Trophoblast cell (in vitro differentiated cells and primary cell): ENCODE measurements at regions not wholly inside any gene's neighbourhood (a gene's known extent, or its start where the extent isn't known, plus 50 kb on each side); places are given as distances from the start of the nearest gene placed in this dataset.

Experiments
- DNase-seq, 2 donors: peaks; one replicate each; pipeline ENCODE4 v3.0.0-alpha.2; 2016
- H2AFZ ChIP-seq: 2 replicates; pipeline ENCODE4 v1.6.1; 2013; ENCODE audit warnings: low read length, moderate library complexity, mild to moderate bottlenecking; ENCODE audit not compliant: insufficient read depth, poor library complexity
- H2AK5ac ChIP-seq: 2 replicates; pipeline ENCODE4 v1.6.1; 2013; ENCODE audit warnings: mild to moderate bottlenecking, low read length
- H2BK120ac ChIP-seq: 2 replicates; pipeline ENCODE4 v1.6.1; 2013; ENCODE audit warnings: low read length, mild to moderate bottlenecking, moderate library complexity; ENCODE audit not compliant: insufficient read depth, poor library complexity
- H2BK12ac ChIP-seq: 2 replicates; pipeline ENCODE4 v1.6.1; 2013; ENCODE audit warnings: mild to moderate bottlenecking, low read length, moderate library complexity
- H2BK5ac ChIP-seq: 2 replicates; pipeline ENCODE4 v1.6.1; 2013; ENCODE audit warnings: low read length, low read depth, moderate library complexity, mild to moderate bottlenecking; ENCODE audit not compliant: poor library complexity
- H3K14ac ChIP-seq: 2 replicates; pipeline ENCODE4 v1.6.1; 2013; ENCODE audit warnings: mild to moderate bottlenecking, low read length
- H3K18ac ChIP-seq: 2 replicates; pipeline ENCODE4 v1.6.1; 2013; ENCODE audit warnings: mild to moderate bottlenecking, low read length
- H3K23ac ChIP-seq: 2 replicates; pipeline ENCODE4 v1.6.1; 2013; ENCODE audit warnings: low read length
- H3K27ac ChIP-seq: 2 replicates; pipeline ENCODE4 v1.5.1; 2013; ENCODE audit warnings: low read depth, mild to moderate bottlenecking, inconsistent platforms, low read length, moderate library complexity
- H3K27me3 ChIP-seq: 2 replicates; pipeline ENCODE4 v1.6.1; 2013; ENCODE audit warnings: inconsistent platforms, mild to moderate bottlenecking, low read length, moderate library complexity; ENCODE audit not compliant: insufficient read depth
- H3K36me3 ChIP-seq, 2 experiments: 1 replicate in 1 of 2; 2 replicates in 1 of 2; pipeline ENCODE4 v1.6.1; 2013; ENCODE audit warnings: low read length in 2 of 2, mild to moderate bottlenecking in 2 of 2, moderate library complexity in 1 of 2; ENCODE audit not compliant: insufficient read depth in 2 of 2, control insufficient read depth in 1 of 2
- H3K4ac ChIP-seq: 2 replicates; pipeline ENCODE4 v1.6.1; 2013; ENCODE audit warnings: low read depth, mild to moderate bottlenecking, low read length, moderate library complexity
- H3K4me1 ChIP-seq, 2 experiments: 1 replicate in 1 of 2; 2 replicates in 1 of 2; pipeline ENCODE4 v1.6.1; 2013; ENCODE audit warnings: low read length in 2 of 2, mild to moderate bottlenecking in 2 of 2, moderate library complexity in 1 of 2; ENCODE audit not compliant: insufficient read depth in 2 of 2, control insufficient read depth in 1 of 2
- H3K4me2 ChIP-seq: 2 replicates; pipeline ENCODE4 v1.6.1; 2013; ENCODE audit warnings: inconsistent platforms, mild to moderate bottlenecking, low read length, moderate library complexity
- H3K4me3 ChIP-seq: 2 replicates; pipeline ENCODE4 v1.5.1; 2013; ENCODE audit warnings: mild to moderate bottlenecking, low read depth, low read length, inconsistent platforms
- H3K79me1 ChIP-seq: one replicate; pipeline ENCODE4 v1.6.1; 2013; ENCODE audit warnings: low read length
- H3K79me2 ChIP-seq: 2 replicates; pipeline ENCODE4 v1.6.1; 2013; ENCODE audit warnings: low read length, mild to moderate bottlenecking; ENCODE audit not compliant: control insufficient read depth, insufficient read depth, poor library complexity
- H3K9ac ChIP-seq: 2 replicates; pipeline ENCODE4 v1.6.1; 2013; ENCODE audit warnings: mild to moderate bottlenecking, low read length
- H3K9me3 ChIP-seq: 2 replicates; pipeline ENCODE4 v1.6.1; 2013; ENCODE audit warnings: low read depth, mild to moderate bottlenecking, control low read depth, inconsistent platforms, low read length; ENCODE audit not compliant: insufficient read depth
- H4K12ac ChIP-seq: 2 replicates; pipeline ENCODE4 v1.6.1; 2013; ENCODE audit warnings: low read depth, mild to moderate bottlenecking, low read length, moderate library complexity
- H4K8ac ChIP-seq: 2 replicates; pipeline ENCODE4 v1.6.1; 2013; ENCODE audit warnings: low read depth, mild to moderate bottlenecking, low read length, moderate library complexity
- H4K91ac ChIP-seq: one replicate; pipeline ENCODE4 v1.6.1; 2013; ENCODE audit warnings: low read depth, mild to moderate bottlenecking, low read length, moderate library complexity
- WGBS: extraction: QIAGEN DNeasy Blood & Tissue Kit; methylation state at CpG from one replicate; pipeline ENCODE4 v1.1.7; 2013; ENCODE audit warnings: missing lambda C conversion rate; ENCODE audit not compliant: insufficient read length, insufficient coverage; ENCODE audit errors: extremely low coverage; 5-methylcytosine and 5-hydroxymethylcytosine counted together

GRCh38 chr3:159326998-159327397 is 525.1 kb downstream of the MFSD1 start:
- H3K79me1 ChIP-seq = no peaks in the 10 kb centered on the region
- no peak overlapping the region for H3K27ac ChIP-seq
- no peak for DNase-seq
- H3K4me3 ChIP-seq = no peak overlapping the region
- H3K4ac ChIP-seq = no peak overlapping the region
- no peak overlapping the region for H2BK5ac ChIP-seq
- H3K9me3 ChIP-seq = no peaks in the 10 kb centered on the region
- no peaks in the 10 kb centered on the region for H3K4me1 ChIP-seq
- H3K18ac ChIP-seq = no peak overlapping the region
- no peaks in the 10 kb centered on the region for H3K36me3 ChIP-seq
- H2BK120ac ChIP-seq = no peak overlapping the region
- H2AFZ ChIP-seq = no peak overlapping the region
- no peaks in the 10 kb centered on the region for H3K79me2 ChIP-seq
- no peak overlapping the region for H2BK12ac ChIP-seq
- no peak overlapping the region for H3K23ac ChIP-seq
- no peak overlapping the region for H4K8ac ChIP-seq
- H3K27me3 ChIP-seq = no peaks in the 10 kb centered on the region
- WGBS = no CpG with 5 or more reads among the region's 2 CpGs
- H4K12ac ChIP-seq = no peak overlapping the region
- H3K4me2 ChIP-seq = no peak overlapping the region
- H3K9ac ChIP-seq = no peak overlapping the region
- H3K14ac ChIP-seq = no peak overlapping the region
- no peak overlapping the region for H2AK5ac ChIP-seq
- H4K91ac ChIP-seq = no peak overlapping the region

- Histone ChIP-seq H2AFZ (no peak overlapping the region), H3K4me3 (no peak overlapping the region), H3K23ac (no peak overlapping the region), H2AK5ac (no peak overlapping the region), H3K4me1 (no peaks in the 10 kb centered on the region), H4K91ac (no peak overlapping the region), H4K12ac (no peak overlapping the region), H3K4me2 (no peak overlapping the region), H2BK12ac (no peak overlapping the region), H3K14ac (no peak overlapping the region), H3K27me3 (no peaks in the 10 kb centered on the region), H3K79me1 (no peaks in the 10 kb centered on the region), H2BK120ac (no peak overlapping the region), H3K9me3 (no peaks in the 10 kb centered on the region), H2BK5ac (no peak overlapping the region), H3K18ac (no peak overlapping the region), H4K8ac (no peak overlapping the region), H3K79me2 (no peaks in the 10 kb centered on the region), H3K36me3 (no peaks in the 10 kb centered on the region), H3K27ac (no peak overlapping the region), H3K4ac (no peak overlapping the region), H3K9ac (no peak overlapping the region)
- no peak for DNase-seq
Observed at GRCh38 chr3:159332535-159333099, 530.8 kb downstream of the MFSD1 start.

GRCh38 chr3:159339131-159339530 is 537.3 kb downstream of the MFSD1 start:
- no peak overlapping the region for H3K4me3 ChIP-seq

GRCh38 chr3:159340877-159341500 is 539.1 kb downstream of the MFSD1 start:
- Histone ChIP-seq H2BK12ac (no peak overlapping the region), H3K14ac (no peak overlapping the region), H3K9ac (no peak overlapping the region), H3K23ac (no peak overlapping the region), H3K18ac (no peak overlapping the region), H4K8ac (no peak overlapping the region), H3K36me3 (no peaks in the 10 kb centered on the region), H3K9me3 (no peaks in the 10 kb centered on the region), H2AK5ac (no peak overlapping the region), H3K4me3 (no peak overlapping the region), H4K12ac (no peak overlapping the region), H3K4ac (no peak overlapping the region), H3K4me2 (no peak overlapping the region), H3K79me2 (no peaks in the 10 kb centered on the region), H3K4me1 (no peaks in the 10 kb centered on the region), H2BK120ac (no peak overlapping the region), H3K27ac (no peak overlapping the region), H2BK5ac (no peak overlapping the region), H3K27me3 (no peaks in the 10 kb centered on the region), H3K79me1 (no peaks in the 10 kb centered on the region), H4K91ac (no peak overlapping the region), H2AFZ (no peak overlapping the region)
- no CpG with 5 or more reads among the region's 3 CpGs for WGBS
- no peak for DNase-seq

More at GRCh38 chr3:159339131-159339530, 537.3 kb downstream of the MFSD1 start:
- H3K9ac ChIP-seq = no peak overlapping the region
- no peaks in the 10 kb centered on the region for H3K79me1 ChIP-seq
- no peaks in the 10 kb centered on the region for H3K9me3 ChIP-seq
- no peak overlapping the region for H3K14ac ChIP-seq
- H3K18ac ChIP-seq = no peak overlapping the region
- no peak overlapping the region for H2BK5ac ChIP-seq
- no peak overlapping the region for H4K91ac ChIP-seq
- no peak overlapping the region for H4K12ac ChIP-seq
- no peaks in the 10 kb centered on the region for H3K4me1 ChIP-seq
- H3K27ac ChIP-seq = no peak overlapping the region
- H3K27me3 ChIP-seq = no peaks in the 10 kb centered on the region
- H2BK12ac ChIP-seq = no peak overlapping the region
- no peak overlapping the region for H2AK5ac ChIP-seq
- DNase-seq = no peak
- H3K4ac ChIP-seq = no peak overlapping the region
- H3K79me2 ChIP-seq = no peaks in the 10 kb centered on the region
- no peak overlapping the region for H4K8ac ChIP-seq
- no peak overlapping the region for H3K23ac ChIP-seq
- H3K36me3 ChIP-seq = no peaks in the 10 kb centered on the region
- H2BK120ac ChIP-seq = no peak overlapping the region
- H2AFZ ChIP-seq = no peak overlapping the region
- no peak overlapping the region for H3K4me2 ChIP-seq
